GM20431 (cell line): ENCODE measurements at regions not wholly inside any gene's neighbourhood (a gene's known extent, or its start where the extent isn't known, plus 50 kb on each side); places are given as distances from the start of the nearest gene placed in this dataset.
"Not testable (repeated sequence)": the region's sequence is repeated elsewhere in the genome, so short reads cannot be mapped to it uniquely, and the experiment has no call there.

Source experiments
- in situ Hi-C: fragments of 300-500 bp; cut with MseI, MboI; formaldehyde crosslinking; loops from one replicate; pipeline ENCODE4 v1.15.0; 2020; ENCODE audit warnings: low sequenced_read_pairs; ENCODE audit not compliant: unreplicated experiment

- in situ Hi-C loops = no loop called here
These were observed 115.1 kb downstream of the CYP26B1 start for GRCh38 chr2:72032481-72033041.

DNA sequence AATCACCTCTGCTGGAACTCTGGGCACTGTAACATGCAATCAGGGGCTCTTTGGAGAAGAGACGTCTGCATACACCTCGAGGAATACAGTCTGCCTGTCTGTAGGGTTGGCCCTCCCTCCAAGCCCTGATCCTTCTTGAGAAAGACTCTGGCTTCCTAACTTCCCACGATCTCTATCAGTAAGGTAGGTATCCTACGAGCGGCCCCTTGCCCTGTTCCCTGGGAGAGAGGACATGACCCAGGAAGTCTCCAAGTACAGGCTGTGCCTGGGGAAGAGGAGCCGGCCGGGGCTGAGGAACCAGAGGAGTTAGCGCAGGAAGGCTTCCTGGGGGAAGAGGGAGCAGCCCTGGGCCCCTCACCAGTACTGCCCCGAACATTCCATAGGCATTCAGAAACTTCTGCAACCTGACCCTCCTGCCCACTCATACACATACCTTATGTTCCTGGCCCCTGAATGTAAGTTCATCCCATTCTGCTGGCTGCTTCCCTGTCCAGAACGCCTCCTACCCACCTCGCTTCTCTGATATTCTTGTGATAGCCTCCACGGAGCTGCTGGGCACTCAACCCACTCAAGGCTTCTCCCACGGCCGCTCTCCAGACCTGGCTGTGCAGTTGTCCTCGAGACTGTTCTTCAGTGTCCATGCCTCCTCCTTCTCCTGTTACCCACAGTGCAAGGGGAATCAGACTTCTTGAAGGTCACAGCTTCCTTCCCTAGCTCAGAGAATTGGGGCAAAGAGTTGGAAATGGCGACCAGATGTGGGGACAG is 116.1 kb downstream of the CYP26B1 start:
- in situ Hi-C loops = no loop called here

- in situ Hi-C loops = no loop called here
These were observed 118.7 kb downstream of the CYP26B1 start for GRCh38 chr2:72028996-72029395.

DNA sequence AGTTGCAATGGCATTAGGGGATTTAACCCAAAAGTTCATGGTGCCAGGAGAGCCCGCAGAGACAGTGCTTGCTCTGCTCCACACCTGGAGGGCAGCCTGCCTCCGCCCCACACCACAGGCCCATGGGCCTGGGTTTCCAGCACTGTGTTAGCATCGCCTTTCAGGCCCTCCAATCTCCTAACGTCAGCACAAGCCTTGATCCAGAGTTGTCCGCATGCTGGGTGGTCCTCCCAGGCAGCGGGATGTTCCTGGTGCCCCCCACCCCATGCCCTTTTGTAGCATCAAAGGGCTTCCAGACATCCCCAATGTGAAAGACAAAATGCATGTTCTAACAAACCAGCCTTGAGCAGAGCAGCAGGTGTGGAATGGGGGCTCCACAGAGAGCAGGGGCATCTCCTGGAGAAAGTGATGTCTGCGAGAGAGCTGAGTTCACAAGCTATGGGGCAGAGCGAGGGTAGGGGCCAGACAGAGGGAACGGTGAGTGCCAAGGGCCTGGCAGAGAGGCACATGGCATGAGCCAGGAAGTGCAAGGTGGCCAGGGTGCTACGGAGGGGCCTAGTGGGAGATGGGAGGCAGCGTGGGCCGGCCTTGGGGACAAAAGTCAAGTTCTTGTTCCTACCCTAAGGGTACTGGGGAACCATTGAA is 119.2 kb downstream of the CYP26B1 start:
- in situ Hi-C loops = no loop called here

DNA sequence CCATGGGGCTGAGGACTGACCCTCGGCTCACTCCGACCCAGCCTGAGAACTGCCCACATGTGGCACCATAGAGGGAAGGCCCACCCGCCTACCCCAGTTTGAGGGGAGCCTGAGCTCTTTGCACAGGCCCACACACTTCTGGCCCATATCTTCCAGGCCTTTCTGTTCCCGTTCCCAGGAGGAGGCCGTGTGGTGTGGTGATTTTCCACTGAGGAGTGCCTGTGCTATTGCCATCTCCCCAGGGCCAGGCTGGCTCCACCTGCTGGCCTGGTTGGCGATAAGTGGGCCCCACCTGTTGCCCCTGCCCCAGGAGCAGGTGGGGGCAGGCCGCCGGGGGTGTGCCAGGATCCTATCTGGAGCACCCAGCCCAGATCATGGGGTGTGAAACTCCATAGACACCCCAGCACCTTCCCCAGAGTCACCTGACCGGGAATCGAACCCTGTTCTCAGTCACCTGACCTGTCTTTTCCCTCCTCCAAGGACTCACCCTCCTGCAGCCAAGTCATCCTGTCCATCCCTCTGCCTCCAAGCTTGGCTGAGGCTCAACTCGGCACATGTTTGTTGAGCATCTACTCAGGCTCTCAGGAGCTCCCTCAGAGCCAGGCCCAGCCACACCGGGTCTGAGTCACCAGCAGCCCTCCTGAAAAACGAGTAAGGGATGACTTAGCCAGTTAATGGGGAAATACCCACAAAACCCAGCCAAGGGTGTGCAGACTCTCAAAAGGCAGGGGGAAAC is 120.1 kb downstream of the CYP26B1 start:
- in situ Hi-C loops = no loop called here

DNA sequence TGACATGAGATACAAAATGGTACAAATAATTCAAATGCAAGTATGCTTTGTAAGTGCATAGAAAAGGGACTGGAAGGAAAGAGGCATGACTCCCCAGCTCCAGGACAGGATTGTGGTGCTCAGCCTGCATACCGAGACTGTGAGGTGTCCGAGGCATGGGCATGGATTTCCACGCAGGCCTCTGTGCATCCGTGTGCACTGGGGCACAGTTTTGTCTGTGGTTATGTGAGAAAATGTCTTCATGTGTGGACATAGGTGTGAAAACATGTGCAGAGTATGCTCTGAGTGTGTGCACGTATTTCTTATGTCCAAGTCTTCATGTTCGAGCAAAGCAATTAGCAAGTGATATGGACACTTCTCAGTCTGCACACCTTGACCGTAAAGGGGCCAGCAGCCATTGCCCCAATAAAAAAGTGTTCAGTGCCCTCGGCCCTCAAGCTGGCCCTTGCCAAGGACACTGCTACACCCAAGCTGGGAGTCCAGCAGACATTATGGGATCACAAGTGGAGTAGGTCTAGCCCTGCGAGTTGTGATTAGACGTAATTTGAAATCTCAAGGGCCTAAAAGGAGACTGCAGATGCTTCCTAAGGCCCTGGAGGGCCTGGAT is 120.7 kb downstream of the CYP26B1 start:
- in situ Hi-C loops = no loop called here

- in situ Hi-C loops = no loop called here
These were observed 123.0 kb downstream of the CYP26B1 start for GRCh38 chr2:72024451-72025175.

- in situ Hi-C loops = no loop called here
These were observed 123.8 kb downstream of the CYP26B1 start for GRCh38 chr2:72023678-72024390.

DNA sequence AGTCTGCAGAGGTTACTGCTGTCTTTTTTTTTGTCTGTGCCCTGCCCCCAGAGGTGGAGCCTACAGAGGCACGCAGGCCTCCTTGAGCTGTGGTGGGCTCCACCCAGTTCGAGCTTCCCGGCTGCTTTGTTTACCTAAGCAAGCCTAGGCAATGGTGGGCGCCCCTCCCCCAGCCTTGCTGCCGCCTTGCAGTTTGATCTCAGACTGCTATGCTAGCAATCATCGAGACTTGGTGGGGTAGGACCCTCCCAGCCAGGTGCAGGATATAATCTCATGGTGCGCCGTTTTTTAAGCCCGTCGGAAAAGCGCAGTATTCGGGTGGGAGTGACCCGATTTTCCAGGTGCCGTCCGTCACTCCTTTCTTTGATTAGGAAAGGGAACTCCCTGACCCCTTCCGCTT is 126.3 kb downstream of the CYP26B1 start:
- in situ Hi-C loops = not testable (repeated sequence)

DNA sequence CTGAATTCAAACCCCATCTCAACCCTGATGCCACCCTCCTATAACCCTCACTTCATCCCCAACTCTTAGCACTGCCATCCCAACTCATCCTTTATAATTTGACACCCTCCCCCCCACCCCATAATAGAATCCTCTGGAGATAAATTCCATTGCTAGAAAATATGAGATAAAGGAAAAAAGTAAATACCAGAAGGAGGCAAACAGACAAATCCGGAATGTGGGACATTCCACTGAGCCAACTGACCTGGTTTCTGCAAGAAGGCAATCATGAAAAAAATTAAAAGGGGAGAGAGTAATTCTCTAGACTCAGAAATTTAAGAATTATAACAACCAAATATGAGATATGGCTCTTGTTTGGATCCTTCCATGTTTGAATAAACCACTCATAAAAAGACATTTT is 132.4 kb downstream of the CYP26B1 start:
- in situ Hi-C loops = no loop called here

DNA sequence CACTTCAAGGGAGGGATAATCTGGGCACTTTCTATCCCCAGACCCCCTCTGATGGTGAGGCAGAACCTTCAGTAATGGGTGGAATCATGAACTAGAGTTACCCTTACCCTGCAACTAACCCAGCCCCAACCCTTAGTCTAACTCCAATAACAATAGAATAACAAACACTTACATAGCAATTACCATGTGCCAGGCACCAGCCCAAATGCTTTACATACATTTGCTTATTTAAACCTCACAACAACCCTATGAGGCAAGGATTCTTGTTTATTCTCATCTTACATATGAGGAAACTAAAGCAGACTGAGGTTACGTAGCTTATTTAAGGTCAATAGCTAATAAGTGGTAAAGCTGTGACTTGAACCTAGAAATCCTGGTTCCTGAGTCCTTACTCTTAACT is 132.8 kb downstream of the CYP26B1 start:
- in situ Hi-C loops = no loop called here

DNA sequence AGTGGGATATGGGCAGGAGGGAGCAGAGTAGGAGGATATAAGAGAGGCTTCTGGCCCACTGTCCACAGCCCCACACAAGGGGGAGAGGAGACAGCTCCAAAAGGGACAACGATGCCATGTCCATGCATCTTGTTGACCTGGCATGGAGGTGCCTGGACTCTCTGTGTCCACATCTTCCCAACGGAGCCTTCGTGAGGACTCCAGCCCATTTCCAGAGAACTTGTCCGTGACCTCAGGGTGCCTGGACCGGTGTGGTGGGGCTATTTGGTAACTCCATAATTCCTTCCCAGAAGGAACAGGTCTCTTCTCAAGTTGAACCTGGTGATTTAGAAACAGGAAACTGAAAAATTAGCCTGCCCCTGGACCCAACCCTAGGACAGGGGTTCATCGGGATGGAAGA is 133.9 kb downstream of the CYP26B1 start:
- in situ Hi-C loops = no loop called here

DNA sequence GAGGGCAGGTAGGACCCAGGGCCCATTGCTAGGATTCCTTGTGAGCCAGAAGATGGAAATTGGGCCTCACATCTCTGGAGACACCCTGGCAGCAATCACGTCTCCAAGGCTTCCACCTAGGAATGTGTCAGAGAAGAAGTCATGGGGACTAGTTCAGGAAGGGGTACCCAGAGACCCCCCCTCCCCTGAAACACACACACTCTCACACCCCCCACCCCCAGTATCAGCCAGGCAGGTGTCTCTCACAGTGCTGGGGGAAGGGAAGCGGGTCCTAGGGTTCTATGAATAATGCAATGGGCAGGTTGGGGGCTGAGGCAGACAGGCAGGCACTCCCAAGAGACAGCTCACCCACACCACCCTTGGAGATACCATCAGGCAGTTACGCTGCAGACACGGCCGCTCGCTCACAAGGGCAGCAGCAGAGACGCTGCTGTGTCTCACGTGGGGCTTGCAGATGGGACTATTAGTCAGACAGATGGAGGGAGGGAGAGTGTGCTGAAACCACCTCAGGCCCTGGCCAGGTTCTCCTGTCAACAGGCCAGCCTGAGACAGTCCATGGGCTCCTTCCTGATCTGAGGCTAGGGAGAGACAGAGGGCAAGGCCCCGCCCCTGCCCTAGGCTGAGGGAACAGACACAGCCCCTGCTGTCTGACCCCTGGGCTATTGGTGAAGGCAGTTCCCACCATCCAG is 134.6 kb downstream of the CYP26B1 start:
- in situ Hi-C loops = no loop called here

DNA sequence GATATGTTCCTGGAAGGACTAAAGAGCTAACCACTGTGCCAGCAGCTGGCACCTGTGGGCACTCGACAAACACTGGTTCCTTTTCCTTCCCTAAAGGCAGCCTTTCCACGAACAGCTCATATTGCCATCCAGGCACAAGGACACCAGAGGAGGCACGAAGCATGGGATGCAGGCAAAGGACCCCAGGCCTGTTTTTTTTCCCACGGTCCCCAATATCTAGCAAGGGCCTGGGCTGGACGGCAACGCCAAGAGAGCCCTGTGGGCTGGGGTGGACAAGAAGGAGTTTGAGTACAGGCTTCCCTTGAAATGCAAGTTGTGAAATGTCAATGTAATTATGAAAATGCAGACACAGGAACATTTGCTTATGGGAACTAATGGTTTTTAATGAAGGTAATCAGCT is 135.9 kb downstream of the CYP26B1 start:
- in situ Hi-C loops = no loop called here

DNA sequence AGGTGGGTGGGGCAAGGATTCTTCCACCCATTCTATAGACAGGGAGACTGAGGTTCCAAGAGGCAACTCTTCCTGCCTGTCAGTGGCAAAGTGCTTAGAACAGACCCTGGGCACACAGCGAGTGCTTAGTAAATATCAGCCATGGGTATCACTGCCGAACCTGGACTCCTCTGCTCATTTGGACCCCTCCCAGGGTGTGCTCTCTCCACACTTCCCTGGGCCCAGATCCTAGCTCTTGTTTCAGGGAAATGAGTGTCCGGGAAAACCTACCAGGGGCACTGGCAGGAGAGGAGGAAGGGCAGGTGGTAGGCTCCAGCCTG is 136.3 kb downstream of the CYP26B1 start:
- in situ Hi-C loops = no loop called here

GRCh38 chr2:72010647-72011369 is 136.9 kb downstream of the CYP26B1 start:
- in situ Hi-C loops = no loop called here

- in situ Hi-C loops = no loop called here
These were observed 139.1 kb downstream of the CYP26B1 start for GRCh38 chr2:72008608-72009007.

DNA sequence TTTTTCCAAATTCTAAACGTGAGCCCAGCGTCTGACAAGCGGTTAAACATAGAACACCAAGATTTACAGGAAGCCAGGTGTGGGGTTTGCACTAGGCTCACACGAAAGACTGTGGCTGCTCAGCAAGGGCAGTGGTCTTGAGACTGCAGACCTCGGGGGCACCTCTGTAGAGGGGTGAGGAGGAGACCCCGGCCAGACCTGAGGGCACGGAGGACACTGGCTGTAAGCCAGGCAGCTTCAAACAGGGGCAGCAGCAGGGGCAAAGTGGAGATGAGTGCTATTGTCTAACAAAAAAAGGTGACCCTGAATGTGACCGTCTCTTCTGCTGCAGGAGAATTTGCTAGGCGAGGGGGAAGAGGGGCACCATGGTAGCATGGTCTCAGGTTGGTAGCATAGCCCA is 140.3 kb downstream of the CYP26B1 start:
- in situ Hi-C loops = no loop called here
